ENCODE measurements at regions not wholly inside any gene's neighbourhood (a gene's known extent, or its start where the extent isn't known, plus 50 kb on each side); places are given as distances from the start of the nearest gene placed in this dataset.

- no peak for DNase-seq (ENCODE audit: low spot score)
Observed at GRCh38 chr4:53694666-53695065, 103.4 kb upstream of the LNX1 start.

DNA sequence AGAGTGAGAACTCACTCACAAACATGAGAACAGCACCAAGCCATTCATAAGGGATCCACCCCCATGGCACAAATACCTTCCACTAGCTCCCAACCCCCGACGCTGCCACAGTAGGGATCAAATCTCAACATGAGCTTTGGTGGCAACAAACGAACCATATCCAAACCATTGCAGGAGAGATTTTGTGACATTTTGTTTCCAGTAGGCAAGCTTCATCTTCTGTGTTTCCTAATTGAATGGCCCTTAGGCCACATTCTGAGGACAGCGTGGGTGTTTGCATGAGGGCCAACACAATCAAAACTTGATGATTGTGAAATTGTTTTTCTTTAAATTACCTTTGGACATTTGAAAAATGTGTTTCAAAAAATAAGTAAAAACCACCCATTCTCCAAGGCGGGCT, 102.6 kb upstream of the LNX1 start:
- DNase-seq (ENCODE audit: low spot score) = no peak

- peak; percentile 34 for DNase-seq (ENCODE audit: low spot score)
Observed at GRCh38 chr4:53693408-53693807, 102.1 kb upstream of the LNX1 start.

DNA sequence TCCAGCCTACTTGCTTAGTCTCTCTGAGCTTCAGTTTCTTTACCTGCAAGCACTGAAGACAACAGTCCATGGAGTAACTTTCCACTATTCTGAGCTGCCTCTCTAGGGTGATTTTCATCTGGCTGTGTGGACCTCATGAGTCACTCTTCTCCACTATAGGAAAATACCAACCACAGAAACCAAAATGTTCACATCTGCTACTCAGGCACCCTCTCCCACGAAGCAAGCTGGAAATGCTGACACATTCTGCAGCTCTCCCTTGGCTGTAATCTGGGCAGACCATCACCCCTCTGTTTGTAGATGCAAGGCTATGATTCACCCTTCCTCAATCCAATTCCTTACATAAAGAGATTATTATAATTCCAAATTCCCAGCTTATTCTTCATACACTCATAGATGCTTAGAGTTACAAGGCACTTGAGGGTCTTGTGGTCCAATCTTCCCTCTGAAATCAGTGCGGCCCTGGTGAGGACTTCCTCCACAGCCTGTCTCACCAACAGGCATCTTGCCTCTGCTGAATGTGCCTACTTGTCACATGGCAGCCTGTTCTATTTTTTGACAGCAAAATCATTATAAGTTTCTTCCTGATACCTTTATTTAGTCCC, 97.0 kb upstream of the LNX1 start:
- peak; percentile 98 for DNase-seq (ENCODE audit: low spot score)

- no peak for DNase-seq (ENCODE audit: low spot score)
Observed at GRCh38 chr4:53686521-53686920, 95.2 kb upstream of the LNX1 start.

DNA sequence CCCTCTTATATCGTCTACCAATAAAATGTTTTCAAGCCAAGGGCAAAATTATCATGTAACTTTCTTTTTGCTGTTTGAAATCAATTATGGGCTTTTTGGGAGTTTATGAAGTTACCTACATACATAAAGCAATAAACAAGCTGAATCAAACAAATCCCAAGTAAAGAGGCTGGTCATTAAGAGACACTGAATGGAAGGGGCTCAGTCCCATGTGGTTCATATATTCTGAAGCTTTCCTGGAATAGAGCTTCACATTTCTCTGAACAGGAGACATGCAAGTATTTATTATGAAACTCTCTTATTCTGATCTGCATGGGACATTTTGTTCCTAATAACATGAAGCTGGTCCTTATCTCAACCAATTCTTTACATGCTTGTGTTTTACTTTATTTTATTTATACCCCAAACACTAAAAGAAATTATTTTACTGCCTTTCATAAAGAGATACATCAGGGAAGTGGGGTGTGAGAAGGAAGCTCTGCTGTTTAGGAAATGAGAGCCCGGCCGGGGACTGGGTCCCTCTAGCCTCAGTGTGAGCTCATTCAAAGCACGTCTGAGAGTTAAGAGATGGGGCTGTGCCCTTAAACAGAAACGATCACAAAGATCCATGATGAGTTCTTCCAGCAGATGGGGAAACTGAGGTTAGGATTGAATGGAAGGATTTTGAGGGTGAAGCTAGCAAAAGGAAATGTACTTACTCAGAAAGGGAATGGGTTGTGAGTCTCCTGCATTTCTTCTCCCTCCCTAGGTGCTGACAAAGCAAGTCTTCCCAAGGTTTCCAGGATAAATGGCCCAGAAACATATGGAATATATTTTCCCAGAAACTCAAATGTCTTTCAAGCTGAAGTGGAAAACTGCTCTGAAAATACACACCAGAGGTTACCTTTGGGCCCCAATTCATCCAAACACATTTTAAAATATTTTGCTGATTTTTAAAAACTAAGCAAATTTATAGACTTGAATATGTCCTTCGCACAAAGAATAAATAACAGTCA, 93.1 kb upstream of the LNX1 start:
- no peak for DNase-seq (ENCODE audit: low spot score)

- no peak for DNase-seq (ENCODE audit: low spot score)
Observed at GRCh38 chr4:53682908-53683307, 91.6 kb upstream of the LNX1 start.

GRCh38 chr4:53682196-53682595, 90.9 kb upstream of the LNX1 start:
- no peak for DNase-seq (ENCODE audit: low spot score)

DNA sequence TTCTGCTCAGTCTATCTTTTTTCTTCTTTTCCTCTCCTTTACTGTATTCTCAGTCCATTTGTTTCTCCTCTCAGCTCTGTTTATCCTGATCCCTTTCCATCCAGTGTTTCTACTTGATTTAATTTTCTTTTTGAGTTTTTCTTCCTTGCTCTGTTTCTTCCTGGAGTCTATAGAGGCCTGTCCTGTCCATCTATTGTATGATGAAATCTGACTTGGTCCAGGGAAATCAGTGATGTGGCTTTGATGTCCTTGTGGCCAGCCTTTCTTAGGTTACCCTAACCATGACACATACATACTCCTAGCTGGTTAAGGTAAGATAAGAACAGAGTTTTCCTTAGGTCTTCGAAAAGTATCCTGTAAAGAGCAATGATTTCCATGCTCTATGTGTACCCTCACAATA, 89.3 kb upstream of the LNX1 start:
- DNase-seq (ENCODE audit: low spot score) = no peak

DNA sequence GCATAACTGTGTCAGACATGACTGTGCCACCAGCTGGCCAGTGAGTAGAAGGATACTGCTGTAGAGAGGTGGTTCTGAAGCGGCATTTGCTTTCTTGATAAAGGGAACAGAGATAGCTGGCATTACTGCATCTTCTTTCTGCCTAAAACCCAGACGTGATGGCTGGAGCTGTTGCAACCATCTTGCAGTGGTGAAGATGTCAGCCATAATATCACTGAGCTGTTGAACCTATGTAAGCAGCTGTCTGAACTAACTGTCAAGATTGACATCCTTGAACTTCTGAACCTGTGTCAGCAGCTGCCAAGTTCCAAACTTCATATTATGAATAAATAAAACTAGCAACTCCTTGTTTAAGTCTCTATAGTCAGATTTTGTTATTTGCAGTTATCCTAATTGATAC, 88.9 kb upstream of the LNX1 start:
- no peak for DNase-seq (ENCODE audit: low spot score)

GRCh38 chr4:53676402-53676871, 85.2 kb upstream of the LNX1 start:
- no peak for DNase-seq (ENCODE audit: low spot score)

GRCh38 chr4:53674903-53675302, 83.6 kb upstream of the LNX1 start:
- no peak for DNase-seq (ENCODE audit: low spot score)

GRCh38 chr4:53672873-53673272, 81.6 kb upstream of the LNX1 start:
- DNase-seq (ENCODE audit: low spot score) = no peak

DNA sequence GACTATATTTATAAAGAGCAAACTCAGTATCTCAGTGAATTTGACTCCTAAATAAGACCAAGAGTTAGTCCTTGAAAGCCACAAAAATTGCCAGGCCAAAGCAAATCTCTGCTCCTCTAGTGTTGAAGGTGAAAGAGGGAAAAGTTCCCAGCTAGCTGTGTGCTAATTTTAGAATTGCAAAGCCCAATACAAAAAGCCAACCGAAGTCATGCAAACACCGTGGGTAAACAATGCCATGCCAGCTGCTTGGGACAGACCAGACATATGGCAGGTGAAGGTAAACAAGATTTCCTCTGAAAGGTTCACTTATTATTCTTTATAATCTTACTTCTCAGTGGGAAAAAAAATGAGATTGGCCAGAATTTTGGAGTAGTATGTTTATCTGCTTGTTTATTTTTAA, 80.5 kb upstream of the LNX1 start:
- no peak for DNase-seq (ENCODE audit: low spot score)

- DNase-seq (ENCODE audit: low spot score) = no peak
Observed at GRCh38 chr4:53659737-53660136, 68.5 kb upstream of the LNX1 start.

GRCh38 chr4:53659112-53659511, 67.8 kb upstream of the LNX1 start:
- no peak for DNase-seq (ENCODE audit: low spot score)

DNA sequence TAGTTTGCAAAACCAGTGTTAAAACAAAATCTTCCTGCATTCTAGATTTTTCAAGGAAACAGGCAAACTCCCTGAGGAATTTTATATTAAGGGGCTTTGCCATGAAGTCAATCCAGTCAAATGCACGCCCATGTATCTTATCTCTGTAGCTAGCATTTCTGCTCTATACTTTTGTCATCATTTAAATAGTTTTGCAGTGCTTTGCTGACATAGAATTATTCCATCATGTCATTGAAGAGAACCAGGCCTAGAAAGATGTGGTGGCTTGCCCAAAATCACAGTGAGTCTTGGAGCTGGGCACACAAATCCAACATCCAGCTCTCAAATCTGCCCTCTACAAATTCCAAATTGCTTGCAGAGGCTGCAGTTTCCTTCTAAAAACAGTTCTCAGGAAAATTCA, 66.7 kb upstream of the LNX1 start:
- DNase-seq (ENCODE audit: low spot score) = no peak

- DNase-seq (ENCODE audit: low spot score) = peak; percentile 51
Observed at GRCh38 chr4:53656421-53656981, 65.2 kb upstream of the LNX1 start.

GRCh38 chr4:53654300-53654758, 63.0 kb upstream of the LNX1 start:
- DNase-seq (ENCODE audit: low spot score) = no peak

- peak; percentile 33 for DNase-seq (ENCODE audit: low spot score)
Observed at GRCh38 chr4:53653484-53654053, 62.3 kb upstream of the LNX1 start.

- DNase-seq (ENCODE audit: low spot score) = no peak
Observed at GRCh38 chr4:53651156-53651735, 60.0 kb upstream of the LNX1 start.

DNA sequence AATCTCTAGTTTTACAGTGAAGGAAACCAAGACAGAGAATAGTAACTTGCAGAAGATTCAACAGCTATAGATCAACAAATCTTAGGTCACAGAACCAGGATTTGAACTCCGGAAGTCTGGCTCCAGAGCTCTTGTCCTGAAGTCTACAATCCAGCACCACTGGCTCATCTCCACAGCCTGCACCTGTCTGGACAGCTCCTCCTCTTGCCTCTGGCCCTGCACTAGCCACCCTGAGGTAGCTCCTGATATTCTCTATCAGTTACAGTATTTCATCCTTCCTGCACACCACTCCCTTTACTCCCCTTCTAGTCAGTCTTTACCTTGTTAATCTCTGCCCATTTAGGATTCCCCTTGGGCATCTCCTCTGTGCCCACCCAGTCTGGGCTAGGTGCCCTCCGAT, 58.1 kb upstream of the LNX1 start:
- no peak for DNase-seq (ENCODE audit: low spot score)

Data from H4 (cell line).